ENCODE measurements at regions not wholly inside any gene's neighbourhood (a gene's known extent, or its start where the extent isn't known, plus 50 kb on each side); places are given as distances from the start of the nearest gene placed in this dataset.

- Histone ChIP-seq H3K27me3 (ENCODE audit: insufficient read depth) (no peaks in the 10 kb centered on the region), H4K20me1 (ENCODE audit: insufficient read depth) (no peaks in the 10 kb centered on the region), H3K27ac (ENCODE audit: low read depth in 2 of 2, low read length in 1 of 2) (no peak overlapping the region), H3K79me2 (ENCODE audit: insufficient read depth) (no peaks in the 10 kb centered on the region), H3K9me3 (no peaks in the 10 kb centered on the region), H3K4me1 (ENCODE audit: control insufficient read depth in 1 of 2, insufficient read depth in 2 of 2, low read depth in 1 of 2, low read length in 1 of 2) (no peaks in the 10 kb centered on the region), H3K4me2 (no peak overlapping the region), H3F3A (replicated peaks; ENCODE audit: insufficient read depth) (no peaks in the 10 kb centered on the region), H3K9me2 (0 out of 2 replicates have a peak, but pooled peaks cover 4% of the 10 kb centered on the region), H3K9ac (no peak overlapping the region), H2AFZ (ENCODE audit: low read depth) (no peak overlapping the region), H3K36me3 (replicated peaks in 1 of 2; ENCODE audit: control insufficient read depth in 1 of 2, insufficient read depth in 2 of 2, low read length in 1 of 2) (no peaks in the 10 kb centered on the region), H3K4me3 (ENCODE audit: low read depth in 2 of 2, low read length in 1 of 2) (no peak overlapping the region)
- ChIA-PET CTCF (no interaction called here), POLR2A (no interaction called here)
- TF ChIP-seq SMC3 (IDR thresholded peaks at IDR 0.05; ENCODE audit: low read depth, low read length) (no peak), EZH2phosphoT487 (IDR thresholded peaks at IDR 0.05; ENCODE audit: borderline replicate concordance, low read depth) (no peak), ZBTB33 (IDR thresholded peaks at IDR 0.05; ENCODE audit: borderline replicate concordance, low read depth) (no peak), ELF1 (IDR thresholded peaks at IDR 0.05) (no peak), PBX3 (IDR thresholded peaks at IDR 0.05) (no peak), RCOR1 (IDR thresholded peaks at IDR 0.05; ENCODE audit: low read length) (no peak), MXI1 (IDR thresholded peaks at IDR 0.05; ENCODE audit: low read depth, low read length) (no peak), YY1 (IDR thresholded peaks at IDR 0.05; ENCODE audit: low read depth) (no peak)
- no peak for DNase-seq
Measured at GRCh38 chr3:88926221-88926620, 181.2 kb upstream of the EPHA3 start.

- DNase-seq, result no peak
- H3K36me3 ChIP-seq (replicated peaks in 1 of 2; ENCODE audit: control insufficient read depth in 1 of 2, insufficient read depth in 2 of 2, low read length in 1 of 2), result no peaks in the 10 kb centered on the region
- no peaks in the 10 kb centered on the region for H3K9me3 ChIP-seq
- no peak overlapping the region for H2AFZ ChIP-seq (ENCODE audit: low read depth)
- no peak overlapping the region for H3K4me3 ChIP-seq (ENCODE audit: low read depth in 2 of 2, low read length in 1 of 2)
- no peak overlapping the region for H3K9ac ChIP-seq
- H3K27me3 ChIP-seq (ENCODE audit: insufficient read depth), result no peaks in the 10 kb centered on the region
- WGBS (ENCODE audit: low lambda C conversion rate), result 3% methylated on average over 1 of the region's 1 CpG
- H3K9me2 ChIP-seq, result no peaks in the 10 kb centered on the region
- no peaks in the 10 kb centered on the region for H3F3A ChIP-seq (replicated peaks; ENCODE audit: insufficient read depth)
- no peaks in the 10 kb centered on the region for H3K79me2 ChIP-seq (ENCODE audit: insufficient read depth)
- H3K4me1 ChIP-seq (ENCODE audit: control insufficient read depth in 1 of 2, insufficient read depth in 2 of 2, low read depth in 1 of 2, low read length in 1 of 2), result no peaks in the 10 kb centered on the region
- ChIA-PET POLR2A (no interaction called here), CTCF (no interaction called here)
- TF ChIP-seq USF2 (IDR thresholded peaks at IDR 0.05; ENCODE audit: borderline replicate concordance, low read depth, low read length) (no peak), TAF1 (IDR thresholded peaks at IDR 0.05; ENCODE audit: borderline replicate concordance, low read depth, low read length) (no peak), USF1 (IDR thresholded peaks at IDR 0.05; ENCODE audit: borderline replicate concordance, low read depth) (no peak), FOXM1 (IDR thresholded peaks at IDR 0.05; ENCODE audit: low read depth) (no peak)
- H3K4me2 ChIP-seq, result no peak overlapping the region
- no peaks in the 10 kb centered on the region for H4K20me1 ChIP-seq (ENCODE audit: insufficient read depth)
- no peak overlapping the region for H3K27ac ChIP-seq (ENCODE audit: low read depth in 2 of 2, low read length in 1 of 2)
Measured at GRCh38 chr3:88930611-88931010, 176.8 kb upstream of the EPHA3 start.
